ENCODE measurements at regions not wholly inside any gene's neighbourhood (a gene's known extent, or its start where the extent isn't known, plus 50 kb on each side); places are given as distances from the start of the nearest gene placed in this dataset.

DNA sequence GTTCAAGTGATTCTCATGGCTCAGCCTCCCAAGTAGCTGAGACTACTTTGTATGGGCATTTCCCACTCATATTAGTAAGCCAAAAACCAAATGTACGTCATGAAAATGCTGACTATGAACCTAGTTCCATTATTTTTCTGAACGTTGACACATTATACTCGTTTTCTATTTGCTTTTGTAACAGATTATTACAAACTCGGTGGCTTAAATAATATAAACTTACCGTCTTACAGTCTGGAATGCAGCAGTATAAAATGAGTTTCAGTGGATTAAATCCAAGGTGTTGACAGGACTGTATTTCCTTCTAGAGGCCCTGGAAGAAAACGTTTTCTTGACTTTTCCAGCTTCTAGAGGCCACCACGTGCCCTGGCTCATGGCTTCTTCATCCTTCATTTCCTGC is 517.0 kb downstream of the GADD45G start:
- intact Hi-C loops (cut with micrococcal nuclease; ENCODE audit: unreplicated experiment), result no loop called here
- H3K79me2 ChIP-seq (ENCODE audit: control insufficient read depth, insufficient read depth, low read length), result no peaks in the 10 kb centered on the region
- in situ Hi-C loops (cut with MboI), result no loop called here
- RAD21 ChIA-PET (ENCODE audit: unreplicated experiment), result no interaction called here
- POLR2A ChIA-PET, result no interaction called here
- H3K9ac ChIP-seq (ENCODE audit: control insufficient read depth, insufficient read depth, low read length), result no peak overlapping the region
- 39% methylated on average over 7 of the region's 7 CpGs for WGBS (ENCODE audit: insufficient coverage, insufficient replicate concordance, low lambda C conversion rate, missing lambda C conversion rate)
- no TSS peak for BruUV-seq (replicated peaks)
- H3K9me3 ChIP-seq (replicated peaks; ENCODE audit: control insufficient read depth, insufficient read depth, low read length), result no peaks in the 10 kb centered on the region
- H3K4me2 ChIP-seq (ENCODE audit: control insufficient read depth, insufficient read depth), result no peak overlapping the region
- no peaks in the 10 kb centered on the region for H3K36me3 ChIP-seq (ENCODE audit: control insufficient read depth in 2 of 2, insufficient read depth in 2 of 2, low read length in 1 of 2)
- ATAC-seq, result no peak
- no peak overlapping the region for H2AFZ ChIP-seq (ENCODE audit: control insufficient read depth, low read depth, low read length)
- no peaks in the 10 kb centered on the region for H3K4me1 ChIP-seq (ENCODE audit: control insufficient read depth, insufficient read depth, low read length)
- no peaks in the 10 kb centered on the region; a peak in 1 of 4 replicates for H3K27me3 ChIP-seq (replicated peaks in 1 of 2; ENCODE audit: control insufficient read depth in 2 of 2, insufficient read depth in 2 of 2, low read length in 1 of 2)
- DNase-seq (ENCODE audit: low read depth, low spot score), result no peak
- no peak overlapping the region for H3K4me3 ChIP-seq
- no peaks in the 10 kb centered on the region for H4K20me1 ChIP-seq (ENCODE audit: control insufficient read depth, insufficient read depth)
- no peak for FAIRE-seq
- H3K27ac ChIP-seq (ENCODE audit: control insufficient read depth, insufficient read depth), result no peak overlapping the region
- TF ChIP-seq SP1 (IDR thresholded peaks at IDR 0.05; ENCODE audit: low read depth, low read length), result no peak
- SMC1A ChIA-PET (ENCODE audit: uncharacterized antibody, unreplicated experiment), result interaction anchor here (1.8 kb wide), 1 partner anchor 525 kb away, joined by 6 read pairs; no protein-coding TSS in a partner anchor
- CTCF ChIA-PET, result interaction anchor here (1.1 to 1.8 kb wide), 3 partner anchors 10 to 528 kb away, joined by 3 to 7 read pairs (median 4); no protein-coding TSS in a partner anchor

GRCh38 chr9:90124961-90125360 is 517.7 kb downstream of the DIRAS2 start:
- H3K36me3 ChIP-seq (ENCODE audit: control insufficient read depth in 2 of 2, insufficient read depth in 2 of 2, low read length in 1 of 2), result no peaks in the 10 kb centered on the region
- H3K4me2 ChIP-seq (ENCODE audit: control insufficient read depth, insufficient read depth), result no peak overlapping the region
- no peak overlapping the region for H3K27ac ChIP-seq (ENCODE audit: control insufficient read depth, insufficient read depth)
- ChIA-PET RAD21 (ENCODE audit: unreplicated experiment) (no interaction called here), POLR2A (no interaction called here), SMC1A (ENCODE audit: uncharacterized antibody, unreplicated experiment) (interaction anchor here (1.1 kb wide), 1 partner anchor 527 kb away, joined by 3 read pairs; no protein-coding TSS in a partner anchor), CTCF (no interaction called here)
- H3K4me3 ChIP-seq, result no peak overlapping the region
- no peak overlapping the region for H2AFZ ChIP-seq (ENCODE audit: control insufficient read depth, low read depth, low read length)
- H3K27me3 ChIP-seq (replicated peaks in 1 of 2; ENCODE audit: control insufficient read depth in 2 of 2, insufficient read depth in 2 of 2, low read length in 1 of 2), result no peaks in the 10 kb centered on the region; a peak in 1 of 4 replicates
- H3K4me1 ChIP-seq (ENCODE audit: control insufficient read depth, insufficient read depth, low read length), result no peaks in the 10 kb centered on the region
- 0% methylated on average over 1 of the region's 1 CpG for WGBS (ENCODE audit: insufficient coverage, insufficient replicate concordance, low lambda C conversion rate, missing lambda C conversion rate)
- H3K9me3 ChIP-seq (replicated peaks; ENCODE audit: control insufficient read depth, insufficient read depth, low read length), result no peaks in the 10 kb centered on the region
- intact Hi-C loops (cut with micrococcal nuclease; ENCODE audit: unreplicated experiment) (no loop called here), in situ Hi-C loops (cut with MboI) (no loop called here)
- TF ChIP-seq SUPT20H (IDR thresholded peaks at IDR 0.05; ENCODE audit: borderline replicate concordance, control insufficient read depth, low read depth, low read length) (no peak), MYB (IDR thresholded peaks at IDR 0.05; ENCODE audit: borderline replicate concordance, low read depth, low read length) (no peak), EP300 (IDR thresholded peaks at IDR 0.05; ENCODE audit: borderline replicate concordance in 1 of 2, control insufficient read depth in 1 of 2, low read depth in 2 of 2, low read length in 2 of 2) (no peak)
- no peak for DNase-seq (ENCODE audit: low read depth, low spot score)
- no peak for FAIRE-seq
- no peak for ATAC-seq
- no peaks in the 10 kb centered on the region for H4K20me1 ChIP-seq (ENCODE audit: control insufficient read depth, insufficient read depth)
- no peaks in the 10 kb centered on the region for H3K79me2 ChIP-seq (ENCODE audit: control insufficient read depth, insufficient read depth, low read length)
- no peak overlapping the region for H3K9ac ChIP-seq (ENCODE audit: control insufficient read depth, insufficient read depth, low read length)
- no TSS peak for BruUV-seq (replicated peaks)
